ENCODE measurements at regions not wholly inside any gene's neighbourhood (a gene's known extent, or its start where the extent isn't known, plus 50 kb on each side); places are given as distances from the start of the nearest gene placed in this dataset.
"Not testable (repeated sequence)": the region's sequence is repeated elsewhere in the genome, so short reads cannot be mapped to it uniquely, and the experiment has no call there.

GRCh38 chr2:182503886-182504285, 77.0 kb upstream of the PDE1A start:
- no peaks in the 10 kb centered on the region for H3K36me3 Mint-ChIP-seq (ENCODE audit: insufficient read depth)

GRCh38 chr2:182504903-182505302, 78.1 kb upstream of the PDE1A start:
- no peak for DNase-seq (ENCODE audit: low spot score, unreplicated experiment)
- no peaks in the 10 kb centered on the region for H3K36me3 Mint-ChIP-seq (ENCODE audit: insufficient read depth)
- peaks cover 1% of the 10 kb centered on the region for H3K4me1 Mint-ChIP-seq (ENCODE audit: low read depth)
- TF ChIP-seq, protein P1, sequence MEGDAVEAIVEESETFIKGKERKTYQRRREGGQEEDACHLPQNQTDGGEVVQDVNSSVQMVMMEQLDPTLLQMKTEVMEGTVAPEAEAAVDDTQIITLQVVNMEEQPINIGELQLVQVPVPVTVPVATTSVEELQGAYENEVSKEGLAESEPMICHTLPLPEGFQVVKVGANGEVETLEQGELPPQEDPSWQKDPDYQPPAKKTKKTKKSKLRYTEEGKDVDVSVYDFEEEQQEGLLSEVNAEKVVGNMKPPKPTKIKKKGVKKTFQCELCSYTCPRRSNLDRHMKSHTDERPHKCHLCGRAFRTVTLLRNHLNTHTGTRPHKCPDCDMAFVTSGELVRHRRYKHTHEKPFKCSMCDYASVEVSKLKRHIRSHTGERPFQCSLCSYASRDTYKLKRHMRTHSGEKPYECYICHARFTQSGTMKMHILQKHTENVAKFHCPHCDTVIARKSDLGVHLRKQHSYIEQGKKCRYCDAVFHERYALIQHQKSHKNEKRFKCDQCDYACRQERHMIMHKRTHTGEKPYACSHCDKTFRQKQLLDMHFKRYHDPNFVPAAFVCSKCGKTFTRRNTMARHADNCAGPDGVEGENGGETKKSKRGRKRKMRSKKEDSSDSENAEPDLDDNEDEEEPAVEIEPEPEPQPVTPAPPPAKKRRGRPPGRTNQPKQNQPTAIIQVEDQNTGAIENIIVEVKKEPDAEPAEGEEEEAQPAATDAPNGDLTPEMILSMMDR (IDR thresholded peaks at IDR 0.05; ENCODE audit: unreplicated experiment), result no peak
- H3K27ac Mint-ChIP-seq, result no peak overlapping the region
- no peaks in the 10 kb centered on the region for H3K9me3 Mint-ChIP-seq (ENCODE audit: low read depth)
- no peak overlapping the region for H3K4me3 Mint-ChIP-seq (ENCODE audit: low read depth)
- no peaks in the 10 kb centered on the region for H3K27me3 Mint-ChIP-seq

More at GRCh38 chr2:182503886-182504285, 77.0 kb upstream of the PDE1A start:
- Mint-ChIP-seq H3K27ac (no peak overlapping the region), H3K4me3 (ENCODE audit: low read depth) (no peak overlapping the region), H3K27me3 (no peaks in the 10 kb centered on the region), H3K9me3 (ENCODE audit: low read depth) (no peaks in the 10 kb centered on the region), H3K4me1 (ENCODE audit: low read depth) (peaks cover 1% of the 10 kb centered on the region)
- DNase-seq (ENCODE audit: low spot score, unreplicated experiment), result no peak
- TF ChIP-seq, protein P1 (IDR thresholded peaks at IDR 0.05; ENCODE audit: unreplicated experiment), result no peak

GRCh38 chr2:182506606-182507005, 79.8 kb upstream of the PDE1A start:
- Mint-ChIP-seq H3K36me3 (ENCODE audit: insufficient read depth) (no peaks in the 10 kb centered on the region), H3K4me3 (ENCODE audit: low read depth) (no peak overlapping the region), H3K4me1 (ENCODE audit: low read depth) (peaks cover 1% of the 10 kb centered on the region), H3K27ac (no peak overlapping the region), H3K27me3 (no peaks in the 10 kb centered on the region), H3K9me3 (ENCODE audit: low read depth) (no peaks in the 10 kb centered on the region)
- no peak for DNase-seq (ENCODE audit: low spot score, unreplicated experiment)
- TF ChIP-seq, protein P1 (IDR thresholded peaks at IDR 0.05; ENCODE audit: unreplicated experiment), result no peak

DNA sequence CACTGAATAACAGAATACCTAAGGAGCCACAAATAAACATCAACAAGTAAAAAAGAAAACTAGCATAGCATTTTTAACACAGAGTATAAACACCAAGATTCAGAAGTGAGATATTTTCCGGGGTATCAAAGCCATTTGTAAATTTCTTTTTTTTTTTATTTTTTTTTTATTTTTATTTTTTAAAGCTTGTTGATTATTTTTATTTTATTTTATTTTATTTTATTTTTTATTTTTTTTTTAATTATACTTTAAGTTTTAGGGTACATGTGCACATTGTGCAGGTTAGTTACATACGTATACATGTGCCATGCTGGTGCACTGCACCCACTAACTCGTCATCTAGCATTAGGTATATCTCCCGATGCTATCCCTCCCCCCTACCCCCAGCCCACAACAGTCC, 81.7 kb upstream of the PDE1A start:
- not testable (repeated sequence) for H3K36me3 Mint-ChIP-seq (ENCODE audit: insufficient read depth); H3K27me3 Mint-ChIP-seq; H3K4me3 Mint-ChIP-seq (ENCODE audit: low read depth); DNase-seq (ENCODE audit: low spot score, unreplicated experiment); H3K27ac Mint-ChIP-seq; H3K4me1 Mint-ChIP-seq (ENCODE audit: low read depth); H3K9me3 Mint-ChIP-seq (ENCODE audit: low read depth)

GRCh38 chr2:182509216-182509615, 82.4 kb upstream of the PDE1A start:
- no peak overlapping the region for H3K27ac Mint-ChIP-seq
- peaks cover 4% of the 10 kb centered on the region for H3K9me3 Mint-ChIP-seq (ENCODE audit: low read depth)

More at GRCh38 chr2:182509216-182509615, 82.4 kb upstream of the PDE1A start:
- DNase-seq (ENCODE audit: low spot score, unreplicated experiment), result no peak
- TF ChIP-seq, protein P1 (IDR thresholded peaks at IDR 0.05; ENCODE audit: unreplicated experiment), result no peak
- peaks cover 1% of the 10 kb centered on the region for H3K4me1 Mint-ChIP-seq (ENCODE audit: low read depth)
- no peak overlapping the region for H3K4me3 Mint-ChIP-seq (ENCODE audit: low read depth)
- H3K27me3 Mint-ChIP-seq, result no peaks in the 10 kb centered on the region
- H3K36me3 Mint-ChIP-seq (ENCODE audit: insufficient read depth), result no peaks in the 10 kb centered on the region
